ENCODE measurements at regions not wholly inside any gene's neighbourhood (a gene's known extent, or its start where the extent isn't known, plus 50 kb on each side); places are given as distances from the start of the nearest gene placed in this dataset.

- H3K9me2 ChIP-seq (ENCODE audit: insufficient read depth, low read length) = no peaks in the 10 kb centered on the region
- no TSS peak for BruUV-seq (replicated peaks)
- no peaks in the 10 kb centered on the region for H3K4me1 ChIP-seq (ENCODE audit: insufficient read depth, low read length, poor library complexity, severe bottlenecking)
- no peak overlapping the region for H3K27ac ChIP-seq (ENCODE audit: low read depth, low read length, poor library complexity, severe bottlenecking)
- POLR2A ChIA-PET = no interaction called here
- no peaks in the 10 kb centered on the region for H3K9me3 ChIP-seq (ENCODE audit: low read length)
- CTCF ChIA-PET (ENCODE audit: unreplicated experiment) = no interaction called here
- DNase-seq (ENCODE audit: low spot score) = no peak
- intact Hi-C loops (cut with micrococcal nuclease; ENCODE audit: unreplicated experiment) = no loop called here
- H3K79me2 ChIP-seq (ENCODE audit: insufficient read depth, low read depth, low read length) = no peaks in the 10 kb centered on the region
- TF ChIP-seq EZH2phosphoT487 (IDR thresholded peaks at IDR 0.05; ENCODE audit: borderline replicate concordance, low read depth, low read length) = no peak
- TF ChIP-seq, protein P1, sequence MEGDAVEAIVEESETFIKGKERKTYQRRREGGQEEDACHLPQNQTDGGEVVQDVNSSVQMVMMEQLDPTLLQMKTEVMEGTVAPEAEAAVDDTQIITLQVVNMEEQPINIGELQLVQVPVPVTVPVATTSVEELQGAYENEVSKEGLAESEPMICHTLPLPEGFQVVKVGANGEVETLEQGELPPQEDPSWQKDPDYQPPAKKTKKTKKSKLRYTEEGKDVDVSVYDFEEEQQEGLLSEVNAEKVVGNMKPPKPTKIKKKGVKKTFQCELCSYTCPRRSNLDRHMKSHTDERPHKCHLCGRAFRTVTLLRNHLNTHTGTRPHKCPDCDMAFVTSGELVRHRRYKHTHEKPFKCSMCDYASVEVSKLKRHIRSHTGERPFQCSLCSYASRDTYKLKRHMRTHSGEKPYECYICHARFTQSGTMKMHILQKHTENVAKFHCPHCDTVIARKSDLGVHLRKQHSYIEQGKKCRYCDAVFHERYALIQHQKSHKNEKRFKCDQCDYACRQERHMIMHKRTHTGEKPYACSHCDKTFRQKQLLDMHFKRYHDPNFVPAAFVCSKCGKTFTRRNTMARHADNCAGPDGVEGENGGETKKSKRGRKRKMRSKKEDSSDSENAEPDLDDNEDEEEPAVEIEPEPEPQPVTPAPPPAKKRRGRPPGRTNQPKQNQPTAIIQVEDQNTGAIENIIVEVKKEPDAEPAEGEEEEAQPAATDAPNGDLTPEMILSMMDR (conservative IDR thresholded peaks at IDR 0.05; ENCODE audit: low read length) = no peak
- no peak overlapping the region for H2AFZ ChIP-seq (ENCODE audit: low read length)
- no peaks in the 10 kb centered on the region for H4K20me1 ChIP-seq (ENCODE audit: insufficient read depth, low read length)
- H3K4me2 ChIP-seq (ENCODE audit: low read length) = no peak overlapping the region
- no peaks in the 10 kb centered on the region for H3K36me3 ChIP-seq (ENCODE audit: insufficient read depth, low read length)
- no peak overlapping the region for H3K4me3 ChIP-seq (ENCODE audit: low read depth, low read length, poor library complexity, severe bottlenecking)
Measured at GRCh38 chr3:110808630-110809029, 263.0 kb upstream of the NECTIN3 start.

DNA sequence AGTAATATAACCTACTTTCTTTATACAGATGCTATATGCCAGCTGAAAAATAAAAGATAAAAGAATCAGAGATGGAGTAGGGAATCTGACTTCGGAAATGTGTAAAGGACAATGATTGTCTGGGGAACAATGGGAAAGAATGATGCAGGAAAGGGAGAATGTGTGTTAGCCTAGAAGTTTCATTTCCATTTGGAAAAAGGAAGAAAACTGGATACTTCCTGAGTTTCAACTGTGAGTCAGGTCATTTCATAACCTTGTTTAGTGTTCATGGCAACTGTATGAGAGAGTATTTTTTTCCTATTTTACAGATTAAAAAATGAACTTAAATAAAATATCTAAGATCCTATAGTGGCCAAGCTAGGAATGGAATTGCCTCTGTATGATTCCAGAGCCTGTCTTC is 261.3 kb upstream of the NECTIN3 start:
- DNase-seq (ENCODE audit: low spot score) = no peak
- intact Hi-C loops (cut with micrococcal nuclease; ENCODE audit: unreplicated experiment) = no loop called here
- no peak overlapping the region for H3K4me3 ChIP-seq (ENCODE audit: low read depth, low read length, poor library complexity, severe bottlenecking)
- H2AFZ ChIP-seq (ENCODE audit: low read length) = no peak overlapping the region
- ChIA-PET POLR2A (interaction anchor here (0.5 kb wide), 1 partner anchor 88 kb away, joined by 4 read pairs; no protein-coding TSS in a partner anchor), CTCF (ENCODE audit: unreplicated experiment) (no interaction called here)
- no peaks in the 10 kb centered on the region for H3K9me3 ChIP-seq (ENCODE audit: low read length)
- TF ChIP-seq EZH2phosphoT487 (IDR thresholded peaks at IDR 0.05; ENCODE audit: borderline replicate concordance, low read depth, low read length) = no peak
- TF ChIP-seq, protein P1 (conservative IDR thresholded peaks at IDR 0.05; ENCODE audit: low read length) = no peak
- no peak overlapping the region for H3K27ac ChIP-seq (ENCODE audit: low read depth, low read length, poor library complexity, severe bottlenecking)
- no peaks in the 10 kb centered on the region for H3K9me2 ChIP-seq (ENCODE audit: insufficient read depth, low read length)
- no TSS peak for BruUV-seq (replicated peaks)
- no peak overlapping the region for H3K4me2 ChIP-seq (ENCODE audit: low read length)
- H3K4me1 ChIP-seq (ENCODE audit: insufficient read depth, low read length, poor library complexity, severe bottlenecking) = no peaks in the 10 kb centered on the region
- H3K79me2 ChIP-seq (ENCODE audit: insufficient read depth, low read depth, low read length) = no peaks in the 10 kb centered on the region
- H3K36me3 ChIP-seq (ENCODE audit: insufficient read depth, low read length) = no peaks in the 10 kb centered on the region
- no peaks in the 10 kb centered on the region for H4K20me1 ChIP-seq (ENCODE audit: insufficient read depth, low read length)

DNA sequence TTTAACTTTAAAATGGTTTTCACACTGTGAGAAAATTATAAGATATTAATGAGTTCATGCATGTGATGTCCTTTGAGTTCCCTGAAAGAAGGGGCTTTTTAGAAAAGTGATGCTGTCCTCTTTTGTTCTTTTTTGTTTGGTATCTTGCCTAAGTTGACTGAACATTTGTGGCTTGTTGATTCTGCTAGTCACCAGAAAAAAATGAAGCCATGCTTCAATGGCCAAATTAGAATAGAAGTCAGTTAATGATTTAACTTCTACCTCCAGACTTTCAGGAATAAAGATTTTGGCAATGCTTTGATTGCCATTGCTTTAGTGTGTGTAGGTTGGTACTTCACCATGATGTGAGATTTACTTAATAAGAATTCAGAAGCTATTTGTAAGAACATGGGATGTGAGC is 260.6 kb upstream of the NECTIN3 start:
- H3K4me1 ChIP-seq (ENCODE audit: insufficient read depth, low read length, poor library complexity, severe bottlenecking) = no peaks in the 10 kb centered on the region
- no peaks in the 10 kb centered on the region for H3K9me3 ChIP-seq (ENCODE audit: low read length)
- intact Hi-C loops (cut with micrococcal nuclease; ENCODE audit: unreplicated experiment) = no loop called here
- no peaks in the 10 kb centered on the region for H3K9me2 ChIP-seq (ENCODE audit: insufficient read depth, low read length)
- no peak overlapping the region for H2AFZ ChIP-seq (ENCODE audit: low read length)
- no peak for TF ChIP-seq EZH2phosphoT487 (IDR thresholded peaks at IDR 0.05; ENCODE audit: borderline replicate concordance, low read depth, low read length)
- TF ChIP-seq, protein P1 (conservative IDR thresholded peaks at IDR 0.05; ENCODE audit: low read length) = no peak
- H3K4me2 ChIP-seq (ENCODE audit: low read length) = no peak overlapping the region
- CTCF ChIA-PET (ENCODE audit: unreplicated experiment) = no interaction called here
- POLR2A ChIA-PET = interaction anchor here (0.6 kb wide), 1 partner anchor 911 kb away, joined by 3 read pairs; no protein-coding TSS in a partner anchor
- no TSS peak for BruUV-seq (replicated peaks)
- H4K20me1 ChIP-seq (ENCODE audit: insufficient read depth, low read length) = no peaks in the 10 kb centered on the region
- H3K36me3 ChIP-seq (ENCODE audit: insufficient read depth, low read length) = no peaks in the 10 kb centered on the region
- H3K4me3 ChIP-seq (ENCODE audit: low read depth, low read length, poor library complexity, severe bottlenecking) = no peak overlapping the region
- no peaks in the 10 kb centered on the region for H3K79me2 ChIP-seq (ENCODE audit: insufficient read depth, low read depth, low read length)
- no peak for DNase-seq (ENCODE audit: low spot score)
- no peak overlapping the region for H3K27ac ChIP-seq (ENCODE audit: low read depth, low read length, poor library complexity, severe bottlenecking)
